NT2/D1 (cell line): ENCODE measurements at regions not wholly inside any gene's neighbourhood (a gene's known extent, or its start where the extent isn't known, plus 50 kb on each side); places are given as distances from the start of the nearest gene placed in this dataset.

Experiments used
- DNase-seq: peaks from one replicate; pipeline ENCODE4 v3.0.0-alpha.2; 2011; ENCODE audit warnings: low read depth, low spot score
- H3K27me3 ChIP-seq: 2 replicates; pipeline ENCODE4 v1.6.0; 2011; ENCODE audit warnings: mild to moderate bottlenecking; ENCODE audit not compliant: insufficient read length, insufficient read depth
- H3K36me3 ChIP-seq: 2 replicates; pipeline ENCODE4 v1.6.1; 2011; ENCODE audit warnings: mild to moderate bottlenecking, low read length, mixed read lengths; ENCODE audit not compliant: insufficient read depth, insufficient read length
- H3K4me1 ChIP-seq: 2 replicates; pipeline ENCODE4 v1.5.1; 2011; ENCODE audit not compliant: insufficient read depth, insufficient read length
- H3K4me3 ChIP-seq: 2 replicates; pipeline ENCODE4 v1.5.1; 2011; ENCODE audit warnings: low read depth; ENCODE audit not compliant: insufficient read length
- H3K9ac ChIP-seq: 2 replicates; pipeline ENCODE4 v1.6.0; 2011; ENCODE audit warnings: low read depth; ENCODE audit not compliant: insufficient read length
- H3K9me3 ChIP-seq: 2 replicates; pipeline ENCODE4 v1.5.1; 2011; ENCODE audit warnings: mild to moderate bottlenecking, low read length; ENCODE audit not compliant: insufficient read depth
- SUZ12 ChIP-seq: IDR thresholded peaks from 2 replicates; pipeline ENCODE4 v1.6.1; 2011; ENCODE audit not compliant: insufficient read length, insufficient read depth; ENCODE audit errors: extremely low read depth
- YY1 ChIP-seq: IDR thresholded peaks from 2 replicates; pipeline ENCODE4 v1.6.1; 2011; ENCODE audit not compliant: insufficient read length, insufficient read depth
- ZNF274 ChIP-seq: IDR thresholded peaks from 2 replicates; pipeline ENCODE4 v1.6.1; 2011; ENCODE audit warnings: mild to moderate bottlenecking, low read depth, low read length

- no peak for TF ChIP-seq ZNF274
- no peak for TF ChIP-seq SUZ12
- no peak for TF ChIP-seq YY1
- Histone ChIP-seq H3K36me3 (no peaks in the 10 kb centered on the region), H3K27me3 (no peaks in the 10 kb centered on the region), H3K4me3 (no peak overlapping the region), H3K9me3 (no peaks in the 10 kb centered on the region), H3K9ac (no peak overlapping the region), H3K4me1 (no peaks in the 10 kb centered on the region)
- no peak for DNase-seq
Measured at GRCh38 chr2:106997204-106997603, 111.2 kb upstream of the ST6GAL2 start.

GRCh38 chr2:107001062-107001461 lies 115.1 kb upstream of the ST6GAL2 start:
- no peak overlapping the region for H3K9ac ChIP-seq
- no peak overlapping the region for H3K4me3 ChIP-seq
- TF ChIP-seq ZNF274 (no peak), SUZ12 (no peak), YY1 (no peak)
- no peak for DNase-seq
- H3K27me3 ChIP-seq = no peaks in the 10 kb centered on the region
- no peaks in the 10 kb centered on the region for H3K36me3 ChIP-seq
- H3K9me3 ChIP-seq = no peaks in the 10 kb centered on the region
- no peaks in the 10 kb centered on the region for H3K4me1 ChIP-seq

DNA sequence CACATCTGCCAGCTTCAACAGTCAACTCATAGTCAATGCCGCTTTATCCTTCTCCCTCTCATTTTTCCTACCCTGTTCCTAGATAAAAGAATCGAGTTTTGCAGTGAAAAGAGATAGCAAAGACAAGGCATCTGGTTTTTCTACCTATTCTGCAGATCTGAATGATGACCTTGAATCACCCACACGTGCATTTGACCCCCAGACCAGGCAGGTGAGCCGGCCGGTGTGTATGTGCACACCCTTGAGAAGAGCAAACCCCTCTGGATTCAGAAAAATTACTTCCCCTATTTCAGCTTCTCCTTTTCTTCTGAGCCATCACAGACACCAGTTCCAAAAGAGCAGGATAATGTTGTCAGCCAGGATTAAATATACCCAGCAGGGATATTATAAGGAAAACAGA lies 115.6 kb upstream of the ST6GAL2 start:
- no peaks in the 10 kb centered on the region for H3K4me1 ChIP-seq
- DNase-seq = no peak
- TF ChIP-seq SUZ12 (no peak), ZNF274 (no peak), YY1 (no peak)
- H3K9ac ChIP-seq = no peak overlapping the region
- no peaks in the 10 kb centered on the region for H3K27me3 ChIP-seq
- no peak overlapping the region for H3K4me3 ChIP-seq
- no peaks in the 10 kb centered on the region for H3K9me3 ChIP-seq
- no peaks in the 10 kb centered on the region for H3K36me3 ChIP-seq

DNA sequence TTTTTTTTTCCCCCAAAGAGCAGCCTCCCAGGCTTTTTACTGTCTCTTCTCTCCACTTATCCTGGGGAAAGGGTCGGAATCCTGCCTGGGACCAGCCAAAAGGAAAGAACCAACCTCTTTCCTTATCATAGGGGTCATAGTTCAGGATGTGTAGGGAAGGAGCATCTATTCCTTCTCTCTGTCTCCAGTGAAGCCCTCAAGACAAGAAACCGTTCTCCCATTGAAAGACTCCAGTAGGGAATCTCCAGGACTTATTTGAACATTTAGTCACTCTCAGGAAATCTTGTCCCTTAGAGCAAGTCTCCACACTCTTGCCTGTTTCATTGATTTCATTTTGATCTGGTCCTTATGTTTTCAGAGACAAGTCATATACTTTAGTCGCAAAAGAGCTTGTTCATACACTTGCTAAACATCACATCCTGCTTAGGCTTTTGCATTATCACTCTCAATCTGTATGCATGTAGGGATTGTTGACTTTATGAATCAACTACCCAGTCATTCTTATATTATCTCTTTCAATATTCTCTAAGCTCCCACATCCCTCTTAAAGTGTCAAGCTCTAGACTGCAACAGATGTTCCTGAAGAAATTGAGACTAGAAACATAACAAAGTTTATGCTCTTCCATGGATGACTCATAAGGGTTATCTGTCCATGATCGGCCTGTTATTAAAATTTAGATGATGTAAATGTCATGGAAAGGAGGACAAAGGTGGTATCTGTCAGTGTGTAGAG lies 116.2 kb upstream of the ST6GAL2 start:
- H3K9me3 ChIP-seq = no peaks in the 10 kb centered on the region
- no peaks in the 10 kb centered on the region for H3K36me3 ChIP-seq
- H3K4me3 ChIP-seq = no peak overlapping the region
- no peak overlapping the region for H3K9ac ChIP-seq
- H3K27me3 ChIP-seq = no peaks in the 10 kb centered on the region
- no peaks in the 10 kb centered on the region for H3K4me1 ChIP-seq
- no peak for TF ChIP-seq SUZ12
- no peak for TF ChIP-seq YY1
- TF ChIP-seq ZNF274 = no peak
- no peak for DNase-seq

- no peak for DNase-seq
- no peak overlapping the region for H3K9ac ChIP-seq
- no peaks in the 10 kb centered on the region for H3K9me3 ChIP-seq
- no peaks in the 10 kb centered on the region for H3K4me1 ChIP-seq
- TF ChIP-seq SUZ12 = no peak
- TF ChIP-seq ZNF274 = no peak
- no peak for TF ChIP-seq YY1
- H3K27me3 ChIP-seq = no peaks in the 10 kb centered on the region
- no peak overlapping the region for H3K4me3 ChIP-seq
- H3K36me3 ChIP-seq = no peaks in the 10 kb centered on the region
Measured at GRCh38 chr2:107002735-107003134, 116.8 kb upstream of the ST6GAL2 start.

DNA sequence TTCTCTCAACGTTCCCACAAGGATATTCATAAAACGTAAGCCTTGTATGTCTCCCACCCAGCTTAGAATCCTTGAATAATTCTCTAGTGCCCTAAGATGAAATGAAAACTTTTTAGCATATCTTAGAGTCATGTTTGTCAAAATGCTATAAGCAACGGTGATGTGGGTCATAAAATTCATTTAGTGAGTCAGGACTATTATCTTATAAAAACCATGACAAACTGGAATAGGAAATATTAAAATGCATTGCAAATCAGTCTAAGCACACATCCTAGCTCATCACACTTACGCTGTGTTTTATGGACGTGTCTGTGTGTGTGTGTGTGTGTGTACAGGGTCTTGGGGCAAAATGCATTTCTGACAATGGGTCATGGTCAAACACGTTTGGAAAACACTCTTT lies 119.9 kb upstream of the ST6GAL2 start:
- no peaks in the 10 kb centered on the region for H3K4me1 ChIP-seq
- TF ChIP-seq SUZ12 = no peak
- TF ChIP-seq ZNF274 = no peak
- no peak for DNase-seq
- no peaks in the 10 kb centered on the region for H3K36me3 ChIP-seq
- no peak overlapping the region for H3K4me3 ChIP-seq
- H3K27me3 ChIP-seq = no peaks in the 10 kb centered on the region
- no peak overlapping the region for H3K9ac ChIP-seq
- H3K9me3 ChIP-seq = no peaks in the 10 kb centered on the region

GRCh38 chr2:107006836-107007235 lies 120.9 kb upstream of the ST6GAL2 start:
- Histone ChIP-seq H3K9me3 (no peaks in the 10 kb centered on the region), H3K27me3 (no peaks in the 10 kb centered on the region), H3K4me3 (no peak overlapping the region), H3K4me1 (no peaks in the 10 kb centered on the region), H3K9ac (no peak overlapping the region), H3K36me3 (no peaks in the 10 kb centered on the region)
- DNase-seq = no peak
- TF ChIP-seq ZNF274 (no peak), YY1 (no peak), SUZ12 (no peak)
